GM23338 (cell line): ENCODE measurements at regions not wholly inside any gene's neighbourhood (a gene's known extent, or its start where the extent isn't known, plus 50 kb on each side); places are given as distances from the start of the nearest gene placed in this dataset.
A peak's percentile ranks its signal among the peaks of the same experiment; 100 is the strongest.

Experiments used
- ATAC-seq: fragments of 200-7000 bp; cut with Tn5 transposase; 3 replicates; pipeline ENCODE4 v1.9.1; 2020
- DNase-seq: peaks from one replicate; pipeline ENCODE4 v3.0.0-alpha.2; 2015; ENCODE audit warnings: low spot score
- H2AFZ ChIP-seq: fragments of 200-600 bp; sonication (generic); 2 replicates; pipeline ENCODE4 v1.8.0; 2016; ENCODE audit warnings: antibody characterized with exemption, mild to moderate bottlenecking, moderate library complexity
- H3F3A ChIP-seq: fragments of 200-600 bp; sonication (generic); replicated peaks from 2 replicates; pipeline ENCODE4 v1.8.0; 2017; ENCODE audit warnings: antibody characterized with exemption, mixed run types, low read depth
- H3K27ac ChIP-seq: fragments of 200-600 bp; sonication (generic); 2 replicates; pipeline ENCODE4 v1.6.1; 2016; ENCODE audit warnings: low read depth
- H3K27me3 ChIP-seq: fragments of 200-600 bp; sonication (generic); 2 replicates; pipeline ENCODE4 v1.8.0; 2016; ENCODE audit warnings: mild to moderate bottlenecking, mixed run types, moderate library complexity; ENCODE audit not compliant: insufficient read depth
- H3K36me3 ChIP-seq: fragments of 200-600 bp; sonication (generic); 2 replicates; pipeline ENCODE4 v1.8.0; 2016; ENCODE audit warnings: mild to moderate bottlenecking; ENCODE audit not compliant: insufficient read depth
- H3K4me1 ChIP-seq: fragments of 200-600 bp; sonication (generic); 2 replicates; pipeline ENCODE4 v1.8.0; 2016; ENCODE audit warnings: mild to moderate bottlenecking, moderate library complexity; ENCODE audit not compliant: insufficient read depth
- H3K4me2 ChIP-seq: fragments of 200-600 bp; sonication (generic); 2 replicates; pipeline ENCODE4 v1.7.1; 2017; ENCODE audit warnings: mixed run types
- H3K4me3 ChIP-seq: fragments of 200-600 bp; sonication (generic); 2 replicates; pipeline ENCODE4 v1.6.1; 2016; ENCODE audit warnings: mixed run types
- H3K79me2 ChIP-seq: fragments of 200-600 bp; sonication (generic); replicated peaks from 2 replicates; pipeline ENCODE4 v1.8.0; 2017; ENCODE audit warnings: mild to moderate bottlenecking; ENCODE audit not compliant: insufficient read depth
- H3K9me2 ChIP-seq: fragments of 200-600 bp; sonication (generic); 2 replicates; pipeline ENCODE4 v1.8.0; 2017; ENCODE audit not compliant: insufficient read depth
- H4K20me1 ChIP-seq: fragments of 200-600 bp; sonication (generic); replicated peaks from 2 replicates; pipeline ENCODE4 v1.8.0; 2017; ENCODE audit warnings: mild to moderate bottlenecking; ENCODE audit not compliant: insufficient read depth
- H3K27ac Mint-ChIP-seq: 2 replicates; pipeline ENCODE4 v1.8.0; 2020; ENCODE audit warnings: inconsistent platforms, mild to moderate bottlenecking, moderate library complexity, mixed read lengths
- H3K27me3 Mint-ChIP-seq: 3 replicates; pipeline ENCODE4 v1.8.0; 2022; ENCODE audit warnings: low read depth, mild to moderate bottlenecking, moderate library complexity, mixed read lengths, inconsistent platforms; ENCODE audit not compliant: insufficient read depth, poor library complexity
- H3K36me3 Mint-ChIP-seq: 3 replicates; pipeline ENCODE4 v1.8.0; 2021; ENCODE audit warnings: low read depth, mild to moderate bottlenecking, inconsistent platforms, moderate library complexity, mixed read lengths
- H3K4me1 Mint-ChIP-seq: 3 replicates; pipeline ENCODE4 v1.8.0; 2020; ENCODE audit warnings: mild to moderate bottlenecking, inconsistent platforms, mixed read lengths
- H3K4me3 Mint-ChIP-seq: 3 replicates; pipeline ENCODE4 v1.8.0; 2021; ENCODE audit warnings: moderate library complexity, mild to moderate bottlenecking, inconsistent platforms, mixed read lengths
- H3K9me3 Mint-ChIP-seq: 3 replicates; pipeline ENCODE4 v1.8.0; 2020; ENCODE audit warnings: moderate library complexity, mild to moderate bottlenecking, inconsistent platforms, mixed read lengths
- EZH2 ChIP-seq: fragments of 200-600 bp; sonication (generic); IDR thresholded peaks from one replicate; pipeline ENCODE4 v1.8.0; 2017; ENCODE audit warnings: antibody characterized with exemption, mild to moderate bottlenecking, low read depth; ENCODE audit not compliant: unreplicated experiment
- EZH2phosphoT487 ChIP-seq: fragments of 200-600 bp; sonication (generic); IDR thresholded peaks from one replicate; pipeline ENCODE4 v1.8.1; 2018; ENCODE audit warnings: antibody characterized with exemption; ENCODE audit not compliant: unreplicated experiment
- NANOG ChIP-seq: IDR thresholded peaks from 2 replicates; pipeline ENCODE4 v1.6.1; 2016; ENCODE audit warnings: antibody characterized with exemption, borderline replicate concordance
- STAT1 ChIP-seq: IDR thresholded peaks from one replicate; pipeline ENCODE4 v1.6.1; 2016; ENCODE audit warnings: antibody characterized with exemption; ENCODE audit not compliant: unreplicated experiment
- ZNF114 ChIP-seq: fragments of 250-450 bp; sonication (Bioruptor Pico); IDR thresholded peaks from 2 replicates; pipeline ENCODE4 v1.5.0; 2020; ENCODE audit warnings: mild to moderate bottlenecking, moderate library complexity
- ZNF331 ChIP-seq: fragments of 250-450 bp; sonication (Bioruptor Pico); IDR thresholded peaks from 2 replicates; pipeline ENCODE4 v1.5.0; 2020; ENCODE audit warnings: low read depth, mild to moderate bottlenecking, moderate library complexity
- TF ChIP-seq, protein P1 (sequence below): IDR thresholded peaks from one replicate; pipeline ENCODE4 v1.6.1; 2018; ENCODE audit warnings: antibody characterized with exemption; ENCODE audit not compliant: unreplicated experiment
- TF ChIP-seq, protein P2 (sequence below): IDR thresholded peaks from 2 replicates; pipeline ENCODE4 v1.6.1; 2016; ENCODE audit warnings: antibody characterized with exemption
- TF ChIP-seq, protein P3 (sequence below): fragments of 250-450 bp; sonication (Bioruptor Pico); IDR thresholded peaks from 2 replicates; pipeline ENCODE4 v1.5.0; 2020; ENCODE audit warnings: mild to moderate bottlenecking, moderate library complexity

DNA sequence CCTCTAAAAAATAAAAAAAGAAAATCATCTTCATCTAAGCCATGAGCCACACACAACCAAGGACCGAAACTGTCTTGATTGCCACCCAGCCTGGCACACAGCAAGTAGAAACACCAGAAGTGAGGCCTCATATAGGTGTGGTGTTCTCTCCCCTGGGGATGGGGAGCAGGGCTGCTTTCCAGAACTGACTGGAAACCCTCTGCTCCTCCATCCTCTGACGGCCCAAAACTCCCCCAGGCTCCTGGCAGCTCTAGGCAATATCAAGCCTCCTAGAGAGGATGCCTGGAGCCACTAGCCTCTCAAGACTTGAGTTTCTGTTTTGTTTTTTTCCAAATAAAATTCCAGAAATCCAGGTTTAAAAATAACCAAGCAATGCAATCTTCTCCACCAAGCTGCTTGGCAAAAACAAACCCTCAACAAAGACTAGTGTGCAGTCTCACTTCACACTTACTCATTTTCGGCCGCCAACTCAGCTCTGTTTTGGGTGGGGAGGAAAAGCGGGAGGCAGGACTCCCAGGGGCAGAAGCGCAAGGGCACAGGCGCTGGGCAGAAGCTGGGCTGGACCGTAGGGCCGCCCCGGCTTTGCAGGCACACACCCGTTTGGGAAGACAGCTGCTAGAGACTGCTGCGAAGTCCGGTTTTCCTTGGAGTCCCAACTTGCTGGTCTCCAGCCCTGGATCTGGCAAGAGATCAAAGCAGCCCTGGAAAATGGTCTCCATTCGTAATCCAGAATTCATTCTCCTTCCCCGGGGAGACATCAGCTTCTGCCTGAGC is 78.2 kb upstream of the CAPZB start:
- Histone ChIP-seq H3K36me3 (no peaks in the 10 kb centered on the region), H3K79me2 (no peaks in the 10 kb centered on the region), H3K27me3 (no peaks in the 10 kb centered on the region), H3K27ac (no peak overlapping the region), H3K9me2 (no peaks in the 10 kb centered on the region), H3F3A (no peaks in the 10 kb centered on the region), H3K4me1 (no peaks in the 10 kb centered on the region), H3K4me2 (no peak overlapping the region), H2AFZ (peak overlapping the region; percentile 69; the same call in 1 of the 2 replicates), H3K4me3 (no peak overlapping the region), H4K20me1 (no peaks in the 10 kb centered on the region)
- H3K36me3 Mint-ChIP-seq, result no peaks in the 10 kb centered on the region
- DNase-seq (no peak), ATAC-seq (no peak; the same call in 2 of the 3 replicates)
- H3K4me3 Mint-ChIP-seq, result no peak overlapping the region
- TF ChIP-seq ZNF331 (CRISPR knock-in tag) (no peak), EZH2 (no peak), ZNF114 (CRISPR knock-in tag) (no peak)
- TF ChIP-seq, protein P1, sequence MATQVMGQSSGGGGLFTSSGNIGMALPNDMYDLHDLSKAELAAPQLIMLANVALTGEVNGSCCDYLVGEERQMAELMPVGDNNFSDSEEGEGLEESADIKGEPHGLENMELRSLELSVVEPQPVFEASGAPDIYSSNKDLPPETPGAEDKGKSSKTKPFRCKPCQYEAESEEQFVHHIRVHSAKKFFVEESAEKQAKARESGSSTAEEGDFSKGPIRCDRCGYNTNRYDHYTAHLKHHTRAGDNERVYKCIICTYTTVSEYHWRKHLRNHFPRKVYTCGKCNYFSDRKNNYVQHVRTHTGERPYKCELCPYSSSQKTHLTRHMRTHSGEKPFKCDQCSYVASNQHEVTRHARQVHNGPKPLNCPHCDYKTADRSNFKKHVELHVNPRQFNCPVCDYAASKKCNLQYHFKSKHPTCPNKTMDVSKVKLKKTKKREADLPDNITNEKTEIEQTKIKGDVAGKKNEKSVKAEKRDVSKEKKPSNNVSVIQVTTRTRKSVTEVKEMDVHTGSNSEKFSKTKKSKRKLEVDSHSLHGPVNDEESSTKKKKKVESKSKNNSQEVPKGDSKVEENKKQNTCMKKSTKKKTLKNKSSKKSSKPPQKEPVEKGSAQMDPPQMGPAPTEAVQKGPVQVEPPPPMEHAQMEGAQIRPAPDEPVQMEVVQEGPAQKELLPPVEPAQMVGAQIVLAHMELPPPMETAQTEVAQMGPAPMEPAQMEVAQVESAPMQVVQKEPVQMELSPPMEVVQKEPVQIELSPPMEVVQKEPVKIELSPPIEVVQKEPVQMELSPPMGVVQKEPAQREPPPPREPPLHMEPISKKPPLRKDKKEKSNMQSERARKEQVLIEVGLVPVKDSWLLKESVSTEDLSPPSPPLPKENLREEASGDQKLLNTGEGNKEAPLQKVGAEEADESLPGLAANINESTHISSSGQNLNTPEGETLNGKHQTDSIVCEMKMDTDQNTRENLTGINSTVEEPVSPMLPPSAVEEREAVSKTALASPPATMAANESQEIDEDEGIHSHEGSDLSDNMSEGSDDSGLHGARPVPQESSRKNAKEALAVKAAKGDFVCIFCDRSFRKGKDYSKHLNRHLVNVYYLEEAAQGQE, result no peak
- TF ChIP-seq, protein P2, sequence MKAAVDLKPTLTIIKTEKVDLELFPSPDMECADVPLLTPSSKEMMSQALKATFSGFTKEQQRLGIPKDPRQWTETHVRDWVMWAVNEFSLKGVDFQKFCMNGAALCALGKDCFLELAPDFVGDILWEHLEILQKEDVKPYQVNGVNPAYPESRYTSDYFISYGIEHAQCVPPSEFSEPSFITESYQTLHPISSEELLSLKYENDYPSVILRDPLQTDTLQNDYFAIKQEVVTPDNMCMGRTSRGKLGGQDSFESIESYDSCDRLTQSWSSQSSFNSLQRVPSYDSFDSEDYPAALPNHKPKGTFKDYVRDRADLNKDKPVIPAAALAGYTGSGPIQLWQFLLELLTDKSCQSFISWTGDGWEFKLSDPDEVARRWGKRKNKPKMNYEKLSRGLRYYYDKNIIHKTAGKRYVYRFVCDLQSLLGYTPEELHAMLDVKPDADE, result no peak
- H3K9me3 Mint-ChIP-seq, result no peaks in the 10 kb centered on the region
- H3K27ac Mint-ChIP-seq, result no peak overlapping the region
- H3K27me3 Mint-ChIP-seq, result peaks cover 4% of the 10 kb centered on the region
- no peaks in the 10 kb centered on the region for H3K4me1 Mint-ChIP-seq

DNA sequence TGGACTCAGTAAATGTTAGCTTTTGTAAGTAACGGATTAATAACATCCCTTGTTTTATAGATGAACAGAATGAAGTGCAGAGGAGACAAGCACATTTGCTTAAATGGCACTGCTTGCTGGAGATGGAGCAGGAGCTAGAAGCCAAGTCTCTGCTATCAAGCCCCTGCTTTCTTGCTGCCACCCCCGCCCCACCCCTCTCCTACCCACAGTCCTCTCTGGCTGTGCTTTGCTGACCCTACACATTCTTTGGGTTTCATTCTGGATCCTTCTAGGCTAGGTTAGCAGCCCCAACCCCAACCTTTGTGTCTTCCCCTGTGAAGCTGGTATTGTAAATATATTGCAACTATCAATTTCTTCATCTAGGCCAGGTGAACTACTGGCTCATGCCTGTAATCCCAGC is 77.5 kb upstream of the CAPZB start:
- Histone ChIP-seq H2AFZ (no peak overlapping the region), H3K27me3 (no peaks in the 10 kb centered on the region), H4K20me1 (no peaks in the 10 kb centered on the region), H3F3A (no peaks in the 10 kb centered on the region), H3K4me3 (no peak overlapping the region), H3K4me2 (no peak overlapping the region), H3K9me2 (no peaks in the 10 kb centered on the region), H3K79me2 (no peaks in the 10 kb centered on the region), H3K36me3 (no peaks in the 10 kb centered on the region), H3K4me1 (no peaks in the 10 kb centered on the region), H3K27ac (no peak overlapping the region)
- H3K4me1 Mint-ChIP-seq, result no peaks in the 10 kb centered on the region
- DNase-seq (no peak), ATAC-seq (no peak)
- H3K27ac Mint-ChIP-seq, result no peak overlapping the region
- peaks cover 4% of the 10 kb centered on the region for H3K27me3 Mint-ChIP-seq
- H3K36me3 Mint-ChIP-seq, result no peaks in the 10 kb centered on the region
- no peak overlapping the region for H3K4me3 Mint-ChIP-seq
- H3K9me3 Mint-ChIP-seq, result no peaks in the 10 kb centered on the region
- TF ChIP-seq STAT1, result no peak
- TF ChIP-seq NANOG, result no peak
- no peak for TF ChIP-seq EZH2phosphoT487
- TF ChIP-seq, protein P3, sequence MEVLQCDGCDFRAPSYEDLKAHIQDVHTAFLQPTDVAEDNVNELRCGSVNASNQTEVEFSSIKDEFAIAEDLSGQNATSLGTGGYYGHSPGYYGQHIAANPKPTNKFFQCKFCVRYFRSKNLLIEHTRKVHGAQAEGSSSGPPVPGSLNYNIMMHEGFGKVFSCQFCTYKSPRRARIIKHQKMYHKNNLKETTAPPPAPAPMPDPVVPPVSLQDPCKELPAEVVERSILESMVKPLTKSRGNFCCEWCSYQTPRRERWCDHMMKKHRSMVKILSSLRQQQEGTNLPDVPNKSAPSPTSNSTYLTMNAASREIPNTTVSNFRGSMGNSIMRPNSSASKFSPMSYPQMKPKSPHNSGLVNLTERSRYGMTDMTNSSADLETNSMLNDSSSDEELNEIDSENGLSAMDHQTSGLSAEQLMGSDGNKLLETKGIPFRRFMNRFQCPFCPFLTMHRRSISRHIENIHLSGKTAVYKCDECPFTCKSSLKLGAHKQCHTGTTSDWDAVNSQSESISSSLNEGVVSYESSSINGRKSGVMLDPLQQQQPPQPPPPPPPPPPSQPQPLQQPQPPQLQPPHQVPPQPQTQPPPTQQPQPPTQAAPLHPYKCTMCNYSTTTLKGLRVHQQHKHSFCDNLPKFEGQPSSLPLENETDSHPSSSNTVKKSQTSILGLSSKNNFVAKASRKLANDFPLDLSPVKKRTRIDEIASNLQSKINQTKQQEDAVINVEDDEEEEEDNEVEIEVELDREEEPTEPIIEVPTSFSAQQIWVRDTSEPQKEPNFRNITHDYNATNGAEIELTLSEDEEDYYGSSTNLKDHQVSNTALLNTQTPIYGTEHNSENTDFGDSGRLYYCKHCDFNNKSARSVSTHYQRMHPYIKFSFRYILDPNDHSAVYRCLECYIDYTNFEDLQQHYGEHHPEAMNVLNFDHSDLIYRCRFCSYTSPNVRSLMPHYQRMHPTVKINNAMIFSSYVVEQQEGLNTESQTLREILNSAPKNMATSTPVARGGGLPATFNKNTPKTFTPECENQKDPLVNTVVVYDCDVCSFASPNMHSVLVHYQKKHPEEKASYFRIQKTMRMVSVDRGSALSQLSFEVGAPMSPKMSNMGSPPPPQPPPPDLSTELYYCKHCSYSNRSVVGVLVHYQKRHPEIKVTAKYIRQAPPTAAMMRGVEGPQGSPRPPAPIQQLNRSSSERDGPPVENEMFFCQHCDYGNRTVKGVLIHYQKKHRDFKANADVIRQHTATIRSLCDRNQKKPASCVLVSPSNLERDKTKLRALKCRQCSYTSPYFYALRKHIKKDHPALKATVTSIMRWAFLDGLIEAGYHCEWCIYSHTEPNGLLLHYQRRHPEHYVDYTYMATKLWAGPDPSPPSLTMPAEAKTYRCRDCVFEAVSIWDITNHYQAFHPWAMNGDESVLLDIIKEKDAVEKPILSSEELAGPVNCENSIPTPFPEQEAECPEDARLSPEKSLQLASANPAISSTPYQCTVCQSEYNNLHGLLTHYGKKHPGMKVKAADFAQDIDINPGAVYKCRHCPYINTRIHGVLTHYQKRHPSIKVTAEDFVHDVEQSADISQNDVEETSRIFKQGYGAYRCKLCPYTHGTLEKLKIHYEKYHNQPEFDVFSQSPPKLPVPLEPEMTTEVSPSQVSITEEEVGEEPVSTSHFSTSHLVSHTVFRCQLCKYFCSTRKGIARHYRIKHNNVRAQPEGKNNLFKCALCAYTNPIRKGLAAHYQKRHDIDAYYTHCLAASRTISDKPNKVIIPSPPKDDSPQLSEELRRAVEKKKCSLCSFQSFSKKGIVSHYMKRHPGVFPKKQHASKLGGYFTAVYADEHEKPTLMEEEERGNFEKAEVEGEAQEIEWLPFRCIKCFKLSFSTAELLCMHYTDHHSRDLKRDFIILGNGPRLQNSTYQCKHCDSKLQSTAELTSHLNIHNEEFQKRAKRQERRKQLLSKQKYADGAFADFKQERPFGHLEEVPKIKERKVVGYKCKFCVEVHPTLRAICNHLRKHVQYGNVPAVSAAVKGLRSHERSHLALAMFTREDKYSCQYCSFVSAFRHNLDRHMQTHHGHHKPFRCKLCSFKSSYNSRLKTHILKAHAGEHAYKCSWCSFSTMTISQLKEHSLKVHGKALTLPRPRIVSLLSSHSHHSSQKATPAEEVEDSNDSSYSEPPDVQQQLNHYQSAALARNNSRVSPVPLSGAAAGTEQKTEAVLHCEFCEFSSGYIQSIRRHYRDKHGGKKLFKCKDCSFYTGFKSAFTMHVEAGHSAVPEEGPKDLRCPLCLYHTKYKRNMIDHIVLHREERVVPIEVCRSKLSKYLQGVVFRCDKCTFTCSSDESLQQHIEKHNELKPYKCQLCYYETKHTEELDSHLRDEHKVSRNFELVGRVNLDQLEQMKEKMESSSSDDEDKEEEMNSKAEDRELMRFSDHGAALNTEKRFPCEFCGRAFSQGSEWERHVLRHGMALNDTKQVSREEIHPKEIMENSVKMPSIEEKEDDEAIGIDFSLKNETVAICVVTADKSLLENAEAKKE (CRISPR knock-in tag), result no peak
